GM21515 (cell line): ENCODE measurements at regions not wholly inside any gene's neighbourhood (a gene's known extent, or its start where the extent isn't known, plus 50 kb on each side); places are given as distances from the start of the nearest gene placed in this dataset.

Source experiments
- ATAC-seq: cut with Tn5 transposase; IDR thresholded peaks from one replicate; pipeline ENCODE4 v1.9.1; 2021; ENCODE audit not compliant: unreplicated experiment

- no peak for ATAC-seq
These were observed 58.5 kb upstream of the IVNS1ABP start for GRCh38 chr1:185375583-185375982.

GRCh38 chr1:185373813-185374529 is 56.9 kb upstream of the IVNS1ABP start:
- ATAC-seq, result no peak

DNA sequence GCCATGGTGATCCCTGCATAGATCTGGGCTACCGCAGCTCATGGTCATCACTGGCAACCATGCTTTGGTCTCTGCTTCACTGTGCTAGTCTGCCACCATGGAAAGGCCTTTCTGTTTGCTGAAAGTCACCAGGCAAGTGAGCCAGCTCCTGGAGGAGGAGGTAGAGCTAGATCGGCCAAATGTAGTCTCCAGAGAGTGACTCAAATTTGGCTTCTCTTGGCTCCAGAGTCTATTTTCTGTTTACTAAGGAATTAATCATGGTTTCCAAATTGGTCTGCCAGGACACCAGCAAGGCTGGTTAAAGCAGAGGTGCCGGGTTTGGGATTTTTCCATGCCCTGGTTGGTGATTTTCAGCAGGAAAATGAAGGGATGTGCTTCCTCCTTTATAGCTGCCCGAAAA is 52.7 kb upstream of the IVNS1ABP start:
- no peak for ATAC-seq

GRCh38 chr1:185368913-185369491 is 52.0 kb upstream of the IVNS1ABP start:
- ATAC-seq, result no peak

DNA sequence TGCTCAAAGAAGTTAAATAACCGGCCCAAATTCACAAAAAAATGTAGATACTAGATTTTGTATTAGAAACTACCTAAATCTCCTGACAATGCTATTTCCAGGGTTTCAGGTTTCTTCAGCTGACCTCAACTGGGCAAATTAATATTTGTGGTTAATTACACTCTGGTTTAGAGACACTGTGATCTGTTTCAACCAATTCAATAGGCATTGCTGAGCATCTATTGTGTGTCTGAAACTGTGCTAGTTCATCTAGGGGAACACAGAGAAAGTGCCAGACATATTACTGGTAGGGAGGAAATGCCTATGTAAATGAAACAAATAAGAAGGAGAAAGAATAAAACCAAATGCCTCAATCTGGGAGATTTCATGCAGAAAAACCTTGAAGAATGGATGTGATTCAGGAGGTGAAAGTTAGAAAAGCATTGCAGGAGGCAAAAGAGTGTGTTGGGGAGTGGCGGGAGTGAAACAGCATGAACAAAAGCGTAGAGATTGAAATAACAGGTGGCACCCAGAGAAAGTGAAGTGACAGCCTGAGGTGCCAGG is 51.3 kb upstream of the IVNS1ABP start:
- no peak for ATAC-seq

- ATAC-seq, result no peak
These were observed 50.2 kb upstream of the IVNS1ABP start for GRCh38 chr1:185367218-185367617.
